IgD-negative memory B cell (primary cell): ENCODE measurements at regions not wholly inside any gene's neighbourhood (a gene's known extent, or its start where the extent isn't known, plus 50 kb on each side); places are given as distances from the start of the nearest gene placed in this dataset.
A peak's percentile ranks its signal among the peaks of the same experiment; 100 is the strongest.

Experiments
- H3K27ac Mint-ChIP-seq, 3 donors: one replicate each; pipeline ENCODE4 v1.8.0; 2020 to 2022; ENCODE audit warnings: mild to moderate bottlenecking in 3 of 3, mixed read lengths in 3 of 3, moderate library complexity in 1 of 3
- H3K27me3 Mint-ChIP-seq: one replicate; pipeline ENCODE4 v1.8.0; 2021; ENCODE audit warnings: mixed read lengths
- H3K36me3 Mint-ChIP-seq: one replicate; pipeline ENCODE4 v1.8.0; 2020; ENCODE audit warnings: mild to moderate bottlenecking, mixed read lengths
- H3K4me1 Mint-ChIP-seq, 3 donors: one replicate each; pipeline ENCODE4 v1.8.0; 2020 to 2022; ENCODE audit warnings: mixed read lengths in 3 of 3, mild to moderate bottlenecking in 1 of 3
- H3K4me3 Mint-ChIP-seq, 4 donors: one replicate each; pipeline ENCODE4 v1.8.0; 2020 to 2022; ENCODE audit warnings: mild to moderate bottlenecking in 4 of 4, mixed read lengths in 4 of 4, moderate library complexity in 3 of 4
- H3K9me3 Mint-ChIP-seq, 3 donors: one replicate each; pipeline ENCODE4 v1.8.0; 2020 to 2021; ENCODE audit warnings: mixed read lengths in 3 of 3, mild to moderate bottlenecking in 1 of 3

GRCh38 chr4:24158031-24158430, 268.2 kb upstream of the PPARGC1A start:
- Mint-ChIP-seq H3K4me3 (no peak overlapping the region), H3K27me3 (no peaks in the 10 kb centered on the region), H3K36me3 (no peaks in the 10 kb centered on the region), H3K9me3 (peaks cover 4 to 9% (median 5%) of the 10 kb centered on the region in 3 donors), H3K4me1 (no peaks in the 10 kb centered on the region), H3K27ac (no peak overlapping the region)

- H3K4me3 Mint-ChIP-seq: no peak overlapping the region
These were observed 260.2 kb upstream of the PPARGC1A start for GRCh38 chr4:24150034-24150433.

GRCh38 chr4:24146127-24146526, 256.3 kb upstream of the PPARGC1A start:
- Mint-ChIP-seq H3K36me3 (no peaks in the 10 kb centered on the region), H3K27me3 (no peaks in the 10 kb centered on the region), H3K4me3 (no peak overlapping the region), H3K4me1 (no peaks in the 10 kb centered on the region), H3K9me3 (no peaks in the 10 kb centered on the region), H3K27ac (no peak overlapping the region)

More at GRCh38 chr4:24150034-24150433, 260.2 kb upstream of the PPARGC1A start:
- no peaks in the 10 kb centered on the region for H3K36me3 Mint-ChIP-seq
- no peaks in the 10 kb centered on the region for H3K9me3 Mint-ChIP-seq
- no peak overlapping the region for H3K27ac Mint-ChIP-seq
- no peaks in the 10 kb centered on the region for H3K4me1 Mint-ChIP-seq
- H3K27me3 Mint-ChIP-seq: no peaks in the 10 kb centered on the region

- Mint-ChIP-seq H3K36me3 (no peaks in the 10 kb centered on the region), H3K9me3 (no peaks in the 10 kb centered on the region), H3K27ac (no peak overlapping the region), H3K4me3 (no peak overlapping the region), H3K27me3 (no peaks in the 10 kb centered on the region), H3K4me1 (no peaks in the 10 kb centered on the region)
These were observed 255.7 kb upstream of the PPARGC1A start for GRCh38 chr4:24145591-24145990.

- H3K4me1 Mint-ChIP-seq: no peaks in the 10 kb centered on the region
- H3K36me3 Mint-ChIP-seq: no peaks in the 10 kb centered on the region
- H3K27ac Mint-ChIP-seq: peak overlapping the region in 1 of 3 donors; percentile 45
- no peak overlapping the region for H3K4me3 Mint-ChIP-seq
- H3K9me3 Mint-ChIP-seq: no peaks in the 10 kb centered on the region
- peaks cover 2% of the 10 kb centered on the region for H3K27me3 Mint-ChIP-seq
These were observed 254.5 kb upstream of the PPARGC1A start for GRCh38 chr4:24144381-24144780.

- H3K4me3 Mint-ChIP-seq: no peak overlapping the region
- no peaks in the 10 kb centered on the region for H3K36me3 Mint-ChIP-seq
- no peaks in the 10 kb centered on the region for H3K9me3 Mint-ChIP-seq
- H3K27ac Mint-ChIP-seq: no peak overlapping the region
- no peaks in the 10 kb centered on the region for H3K4me1 Mint-ChIP-seq
- H3K27me3 Mint-ChIP-seq: peaks cover 2% of the 10 kb centered on the region
These were observed 253.9 kb upstream of the PPARGC1A start for GRCh38 chr4:24143741-24144140.

- Mint-ChIP-seq H3K9me3 (peaks cover 0 to 3% (median 0%) of the 10 kb centered on the region in 3 donors), H3K36me3 (no peaks in the 10 kb centered on the region), H3K4me1 (no peaks in the 10 kb centered on the region), H3K27ac (no peak overlapping the region), H3K27me3 (peaks cover 2% of the 10 kb centered on the region), H3K4me3 (no peak overlapping the region)
These were observed 252.0 kb upstream of the PPARGC1A start for GRCh38 chr4:24141836-24142235.

- no peak overlapping the region for H3K4me3 Mint-ChIP-seq
- H3K36me3 Mint-ChIP-seq: no peaks in the 10 kb centered on the region
- peaks cover 2% of the 10 kb centered on the region for H3K27me3 Mint-ChIP-seq
- no peak overlapping the region for H3K27ac Mint-ChIP-seq
- peaks cover 0 to 3% (median 0%) of the 10 kb centered on the region in 3 donors for H3K9me3 Mint-ChIP-seq
- no peaks in the 10 kb centered on the region for H3K4me1 Mint-ChIP-seq
These were observed 251.0 kb upstream of the PPARGC1A start for GRCh38 chr4:24140892-24141291.

GRCh38 chr4:24137671-24138601, 248.1 kb upstream of the PPARGC1A start:
- no peaks in the 10 kb centered on the region for H3K4me1 Mint-ChIP-seq
- peaks cover 2% of the 10 kb centered on the region for H3K27me3 Mint-ChIP-seq
- no peaks in the 10 kb centered on the region for H3K36me3 Mint-ChIP-seq
- peaks cover 0 to 3% (median 2%) of the 10 kb centered on the region in 3 donors for H3K9me3 Mint-ChIP-seq
- no peak overlapping the region for H3K27ac Mint-ChIP-seq
- no peak overlapping the region for H3K4me3 Mint-ChIP-seq

GRCh38 chr4:24131954-24132673, 242.3 kb upstream of the PPARGC1A start:
- no peak overlapping the region for H3K27ac Mint-ChIP-seq
- H3K36me3 Mint-ChIP-seq: no peaks in the 10 kb centered on the region
- H3K4me3 Mint-ChIP-seq: no peak overlapping the region
- H3K27me3 Mint-ChIP-seq: no peaks in the 10 kb centered on the region
- peaks cover 2 to 8% (median 4%) of the 10 kb centered on the region in 3 donors for H3K9me3 Mint-ChIP-seq
- H3K4me1 Mint-ChIP-seq: no peaks in the 10 kb centered on the region

- Mint-ChIP-seq H3K4me1 (no peaks in the 10 kb centered on the region), H3K36me3 (no peaks in the 10 kb centered on the region), H3K9me3 (peaks cover 2 to 8% (median 4%) of the 10 kb centered on the region in 3 donors), H3K27ac (no peak overlapping the region), H3K27me3 (no peaks in the 10 kb centered on the region), H3K4me3 (no peak overlapping the region)
These were observed 240.8 kb upstream of the PPARGC1A start for GRCh38 chr4:24130637-24131036.

- H3K27ac Mint-ChIP-seq: no peak overlapping the region
- no peaks in the 10 kb centered on the region for H3K27me3 Mint-ChIP-seq
- peaks cover 0 to 11% (median 6%) of the 10 kb centered on the region in 3 donors for H3K9me3 Mint-ChIP-seq
- no peaks in the 10 kb centered on the region for H3K36me3 Mint-ChIP-seq
- no peak overlapping the region for H3K4me3 Mint-ChIP-seq
- no peaks in the 10 kb centered on the region for H3K4me1 Mint-ChIP-seq
These were observed 236.9 kb upstream of the PPARGC1A start for GRCh38 chr4:24126776-24127175.

- no peaks in the 10 kb centered on the region for H3K4me1 Mint-ChIP-seq
- H3K9me3 Mint-ChIP-seq: peaks cover 0 to 5% (median 3%) of the 10 kb centered on the region in 3 donors
- H3K27me3 Mint-ChIP-seq: no peaks in the 10 kb centered on the region
- H3K36me3 Mint-ChIP-seq: no peaks in the 10 kb centered on the region
- no peak overlapping the region for H3K27ac Mint-ChIP-seq
- no peak overlapping the region for H3K4me3 Mint-ChIP-seq
These were observed 231.7 kb upstream of the PPARGC1A start for GRCh38 chr4:24121395-24122175.

- H3K9me3 Mint-ChIP-seq: peaks cover 0 to 8% (median 2%) of the 10 kb centered on the region in 3 donors
- peaks cover under 1% of the 10 kb centered on the region for H3K36me3 Mint-ChIP-seq
- H3K27me3 Mint-ChIP-seq: no peaks in the 10 kb centered on the region
- no peak overlapping the region for H3K4me3 Mint-ChIP-seq
- H3K27ac Mint-ChIP-seq: no peak overlapping the region
- peaks cover 0 to 1% (median 0%) of the 10 kb centered on the region in 3 donors for H3K4me1 Mint-ChIP-seq
These were observed 228.1 kb upstream of the PPARGC1A start for GRCh38 chr4:24117975-24118374.

GRCh38 chr4:24116107-24116506, 226.3 kb upstream of the PPARGC1A start:
- H3K9me3 Mint-ChIP-seq: peaks cover 0 to 4% (median 3%) of the 10 kb centered on the region in 3 donors
- peaks cover 0 to 1% (median 0%) of the 10 kb centered on the region in 3 donors for H3K4me1 Mint-ChIP-seq
- no peak overlapping the region for H3K27ac Mint-ChIP-seq
- no peaks in the 10 kb centered on the region for H3K27me3 Mint-ChIP-seq
- H3K36me3 Mint-ChIP-seq: peaks cover 2% of the 10 kb centered on the region
- no peak overlapping the region for H3K4me3 Mint-ChIP-seq
